ENCODE measurements at regions not wholly inside any gene's neighbourhood (a gene's known extent, or its start where the extent isn't known, plus 50 kb on each side); places are given as distances from the start of the nearest gene placed in this dataset.

- TF ChIP-seq EZH2phosphoT487 (IDR thresholded peaks at IDR 0.05; ENCODE audit: low read length) (no peak), CTCF (IDR thresholded peaks at IDR 0.05; ENCODE audit: low read length) (no peak)
These were observed 186.3 kb upstream of the NLRP1 start for GRCh38 chr17:5770441-5771270.
